Liver (tissue), 3 donors: ENCODE measurements at regions not wholly inside any gene's neighbourhood (a gene's known extent, or its start where the extent isn't known, plus 50 kb on each side); places are given as distances from the start of the nearest gene placed in this dataset.

ENCODE experiments used
- FOXA1 ChIP-seq: IDR thresholded peaks from 2 replicates; pipeline ENCODE4 v1.6.1; 2016; ENCODE audit warnings: antibody characterized with exemption
- RAD21 ChIP-seq, 2 donors: IDR thresholded peaks; 2 replicates each; pipeline ENCODE4 v1.6.1; 2016; ENCODE audit warnings: antibody characterized with exemption in 2 of 2, mild to moderate bottlenecking in 2 of 2
- TF ChIP-seq, protein P1 (sequence below): fragments of 150-350 bp; IDR thresholded peaks from 2 replicates; pipeline ENCODE4 v1.5.1; 2017; ENCODE audit warnings: improper control_type of control experiment, low read depth, low read length; ENCODE audit not compliant: missing input control
- donor health status: healthy.
- donor health status: healthy.

- TF ChIP-seq FOXA1 (no peak), RAD21 (IDR thresholded peaks at IDR 0.05) (no peak)
- TF ChIP-seq, protein P1, sequence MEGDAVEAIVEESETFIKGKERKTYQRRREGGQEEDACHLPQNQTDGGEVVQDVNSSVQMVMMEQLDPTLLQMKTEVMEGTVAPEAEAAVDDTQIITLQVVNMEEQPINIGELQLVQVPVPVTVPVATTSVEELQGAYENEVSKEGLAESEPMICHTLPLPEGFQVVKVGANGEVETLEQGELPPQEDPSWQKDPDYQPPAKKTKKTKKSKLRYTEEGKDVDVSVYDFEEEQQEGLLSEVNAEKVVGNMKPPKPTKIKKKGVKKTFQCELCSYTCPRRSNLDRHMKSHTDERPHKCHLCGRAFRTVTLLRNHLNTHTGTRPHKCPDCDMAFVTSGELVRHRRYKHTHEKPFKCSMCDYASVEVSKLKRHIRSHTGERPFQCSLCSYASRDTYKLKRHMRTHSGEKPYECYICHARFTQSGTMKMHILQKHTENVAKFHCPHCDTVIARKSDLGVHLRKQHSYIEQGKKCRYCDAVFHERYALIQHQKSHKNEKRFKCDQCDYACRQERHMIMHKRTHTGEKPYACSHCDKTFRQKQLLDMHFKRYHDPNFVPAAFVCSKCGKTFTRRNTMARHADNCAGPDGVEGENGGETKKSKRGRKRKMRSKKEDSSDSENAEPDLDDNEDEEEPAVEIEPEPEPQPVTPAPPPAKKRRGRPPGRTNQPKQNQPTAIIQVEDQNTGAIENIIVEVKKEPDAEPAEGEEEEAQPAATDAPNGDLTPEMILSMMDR, result no peak
Observed at GRCh38 chr6:44538131-44538806, 150.8 kb downstream of the CDC5L start.
